Erythroblast (primary cell): ENCODE measurements at regions not wholly inside any gene's neighbourhood (a gene's known extent, or its start where the extent isn't known, plus 50 kb on each side); places are given as distances from the start of the nearest gene placed in this dataset.

Experiments
- GATA1 ChIP-seq: IDR thresholded peaks from 2 replicates; pipeline ENCODE4 v1.6.1; 2011; ENCODE audit warnings: low read depth, mild to moderate bottlenecking, control low read depth, low read length, moderate library complexity
- POLR2A ChIP-seq: IDR thresholded peaks from 2 replicates; pipeline ENCODE4 v1.6.1; 2011; ENCODE audit warnings: mild to moderate bottlenecking, low read length

DNA sequence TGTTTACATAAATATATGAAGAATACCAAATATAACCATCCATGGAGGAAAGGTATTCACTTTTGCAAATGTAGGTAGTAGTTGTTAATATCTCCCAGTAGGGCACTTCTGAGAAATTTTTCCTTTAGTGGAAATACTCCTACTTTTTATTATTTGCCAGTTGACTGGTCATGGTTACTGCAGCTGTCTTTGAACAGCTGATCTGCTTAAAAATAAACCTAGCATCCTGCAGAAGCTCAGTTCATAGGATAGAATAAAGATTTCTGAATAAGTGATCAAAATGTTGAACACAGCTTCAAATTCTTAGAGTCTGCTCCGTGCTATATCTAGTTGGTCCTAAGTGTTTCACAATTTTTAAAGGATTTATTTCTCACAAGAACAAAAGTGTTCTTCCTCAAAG lies 270.7 kb upstream of the TRPC7 start:
- TF ChIP-seq POLR2A = no peak
- no peak for TF ChIP-seq GATA1
